ENCODE measurements at regions not wholly inside any gene's neighbourhood (a gene's known extent, or its start where the extent isn't known, plus 50 kb on each side); places are given as distances from the start of the nearest gene placed in this dataset.
A peak's percentile ranks its signal among the peaks of the same experiment; 100 is the strongest.

- Histone ChIP-seq H3K27ac (ENCODE audit: insufficient read depth in 1 of 2, low read depth in 1 of 2, low read length in 2 of 2, poor library complexity in 1 of 2, severe bottlenecking in 2 of 2) (no peak overlapping the region), H3K36me3 (ENCODE audit: control insufficient read depth in 4 of 4, insufficient read depth in 4 of 4, low read length in 3 of 4) (no peaks in the 10 kb centered on the region), H3K4me3 (ENCODE audit: control insufficient read depth in 1 of 7, extremely low read depth in 1 of 7, insufficient read depth in 4 of 7, low read depth in 2 of 7, low read length in 6 of 7) (no peak overlapping the region), H3K4me1 (ENCODE audit: control extremely low read depth in 1 of 4, control insufficient read depth in 4 of 4, insufficient read depth in 4 of 4, low read length in 3 of 4) (peaks cover 0 to 18% (median 6%) of the 10 kb centered on the region in 4 experiments), H3K27me3 (replicated peaks in 2 of 5; ENCODE audit: control insufficient read depth in 4 of 5, insufficient read depth in 5 of 5, low read length in 4 of 5) (peaks cover 0 to 33% (median 18%) of the 10 kb centered on the region in 5 experiments), H3K9me3 (ENCODE audit: control extremely low read depth in 1 of 5, control insufficient read depth in 4 of 5, insufficient read depth in 2 of 5, low read depth in 1 of 5, low read length in 4 of 5) (no peaks in the 10 kb centered on the region)
- no peak for DNase-seq
- CTCF ChIA-PET, result interaction anchor here (0.8 to 3.7 kb wide), 11 partner anchors 11 to 392 kb away, joined by 3 to 26 read pairs (median 3); no protein-coding TSS in a partner anchor
- 75% methylated on average over 4 of the region's 5 CpGs for WGBS (ENCODE audit: insufficient coverage)
- POLR2A ChIA-PET, result interaction anchor here (0.9 kb wide), 1 partner anchor 235 kb away, joined by 3 read pairs; no protein-coding TSS in a partner anchor
These were observed 50.3 kb upstream of the ATP11A start for GRCh38 chr13:112639521-112639920.

GRCh38 chr13:112638919-112639318, 50.9 kb upstream of the ATP11A start:
- H3K4me3 ChIP-seq (ENCODE audit: control insufficient read depth in 1 of 7, extremely low read depth in 1 of 7, insufficient read depth in 4 of 7, low read depth in 2 of 7, low read length in 6 of 7), result peak overlapping the region in 1 of 7 experiments; percentile 36
- no peaks in the 10 kb centered on the region for H3K36me3 ChIP-seq (ENCODE audit: control insufficient read depth in 4 of 4, insufficient read depth in 4 of 4, low read length in 3 of 4)
- ChIA-PET CTCF (interaction anchor here (0.8 to 3.7 kb wide), 7 partner anchors 10 to 235 kb away, joined by 3 to 26 read pairs (median 4); no protein-coding TSS in a partner anchor), POLR2A (interaction anchor here (0.9 kb wide), 1 partner anchor 235 kb away, joined by 3 read pairs; no protein-coding TSS in a partner anchor)
- H3K4me1 ChIP-seq (ENCODE audit: control extremely low read depth in 1 of 4, control insufficient read depth in 4 of 4, insufficient read depth in 4 of 4, low read length in 3 of 4), result peaks cover 0 to 18% (median 6%) of the 10 kb centered on the region in 4 experiments
- H3K27me3 ChIP-seq (replicated peaks in 2 of 5; ENCODE audit: control insufficient read depth in 4 of 5, insufficient read depth in 5 of 5, low read length in 4 of 5), result peaks cover 0 to 38% (median 19%) of the 10 kb centered on the region in 5 experiments
- H3K9me3 ChIP-seq (ENCODE audit: control extremely low read depth in 1 of 5, control insufficient read depth in 4 of 5, insufficient read depth in 2 of 5, low read depth in 1 of 5, low read length in 4 of 5), result no peaks in the 10 kb centered on the region
- peak in 2 of 3 donors; percentile 23 to 28 for DNase-seq
- WGBS (ENCODE audit: insufficient coverage), result 47% methylated on average over 7 of the region's 10 CpGs
- H3K27ac ChIP-seq (ENCODE audit: insufficient read depth in 1 of 2, low read depth in 1 of 2, low read length in 2 of 2, poor library complexity in 1 of 2, severe bottlenecking in 2 of 2), result no peak overlapping the region

- H3K4me3 ChIP-seq (ENCODE audit: control insufficient read depth in 1 of 7, extremely low read depth in 1 of 7, insufficient read depth in 4 of 7, low read depth in 2 of 7, low read length in 6 of 7), result peak overlapping the region in 1 of 7 experiments; percentile 36
- H3K4me1 ChIP-seq (ENCODE audit: control extremely low read depth in 1 of 4, control insufficient read depth in 4 of 4, insufficient read depth in 4 of 4, low read length in 3 of 4), result peaks cover 0 to 18% (median 6%) of the 10 kb centered on the region in 4 experiments
- H3K36me3 ChIP-seq (ENCODE audit: control insufficient read depth in 4 of 4, insufficient read depth in 4 of 4, low read length in 3 of 4), result no peaks in the 10 kb centered on the region
- peaks cover 0 to 44% (median 18%) of the 10 kb centered on the region in 5 experiments for H3K27me3 ChIP-seq (replicated peaks in 2 of 5; ENCODE audit: control insufficient read depth in 4 of 5, insufficient read depth in 5 of 5, low read length in 4 of 5)
- no peaks in the 10 kb centered on the region for H3K9me3 ChIP-seq (ENCODE audit: control extremely low read depth in 1 of 5, control insufficient read depth in 4 of 5, insufficient read depth in 2 of 5, low read depth in 1 of 5, low read length in 4 of 5)
- WGBS (ENCODE audit: insufficient coverage), result 77% methylated on average over 22 of the region's 24 CpGs
- POLR2A ChIA-PET, result no interaction called here
- CTCF ChIA-PET, result interaction anchor here (0.8 to 3.7 kb wide), 4 partner anchors 10 to 236 kb away, joined by 3 to 26 read pairs (median 4); no protein-coding TSS in a partner anchor
- no peak overlapping the region for H3K27ac ChIP-seq (ENCODE audit: insufficient read depth in 1 of 2, low read depth in 1 of 2, low read length in 2 of 2, poor library complexity in 1 of 2, severe bottlenecking in 2 of 2)
- no peak for DNase-seq
These were observed 50.3 kb upstream of the TUBGCP3 start for GRCh38 chr13:112638157-112638750.
